EL (cell line): ENCODE measurements at regions not wholly inside any gene's neighbourhood (a gene's known extent, or its start where the extent isn't known, plus 50 kb on each side); places are given as distances from the start of the nearest gene placed in this dataset.
"Not testable (repeated sequence)": the region's sequence is repeated elsewhere in the genome, so short reads cannot be mapped to it uniquely, and the experiment has no call there.

Source experiments
- DNase-seq: peaks from one replicate; pipeline ENCODE4 v3.0.0-alpha.2; 2016

DNA sequence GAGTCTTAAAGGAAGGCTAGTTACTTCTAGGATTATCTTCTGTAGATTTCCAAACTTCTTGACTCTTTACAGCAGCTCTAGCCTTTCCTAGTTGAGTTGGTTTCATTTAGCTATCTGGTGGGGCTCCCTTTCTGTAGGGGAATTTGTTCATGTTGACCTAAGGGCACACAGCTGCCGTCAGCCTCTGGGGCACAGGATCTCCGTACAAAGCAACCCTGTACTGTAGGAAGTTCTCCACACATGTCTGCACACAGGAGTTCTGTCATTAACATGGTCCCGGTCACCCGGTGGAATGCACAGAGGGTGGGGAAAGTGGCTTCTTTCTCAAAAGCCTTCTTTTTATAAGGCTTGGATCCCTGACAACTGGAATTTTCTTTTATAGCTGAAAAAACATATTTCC, 88.7 kb upstream of the TNIK start:
- peak; percentile 15 for DNase-seq

DNA sequence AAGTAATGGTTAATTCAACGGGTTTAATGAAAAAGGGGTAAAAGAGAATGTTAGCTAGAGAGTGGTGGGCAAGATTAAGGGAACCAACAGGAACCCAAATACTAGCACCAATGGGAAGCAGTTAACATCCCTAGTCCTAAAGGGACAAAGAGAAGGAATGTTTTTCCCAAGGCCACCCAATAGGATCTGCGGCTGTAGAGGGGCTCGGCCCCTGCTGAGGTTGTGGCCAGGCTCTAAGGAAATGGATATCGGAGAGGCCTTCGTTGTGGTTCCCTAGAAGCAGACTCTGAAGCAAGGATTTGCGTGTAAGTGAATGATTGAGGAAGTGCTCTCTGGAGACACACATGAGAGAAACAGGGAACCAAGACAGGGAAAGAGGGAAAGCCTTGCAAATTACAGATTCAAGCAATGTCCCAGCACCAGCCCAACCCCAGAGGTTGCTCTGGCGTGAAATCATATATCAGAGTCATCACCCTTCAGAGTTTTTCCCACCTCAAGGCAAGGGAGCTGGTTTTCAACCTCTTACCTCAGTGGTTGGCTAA, 83.6 kb upstream of the TNIK start:
- DNase-seq, result no peak

DNA sequence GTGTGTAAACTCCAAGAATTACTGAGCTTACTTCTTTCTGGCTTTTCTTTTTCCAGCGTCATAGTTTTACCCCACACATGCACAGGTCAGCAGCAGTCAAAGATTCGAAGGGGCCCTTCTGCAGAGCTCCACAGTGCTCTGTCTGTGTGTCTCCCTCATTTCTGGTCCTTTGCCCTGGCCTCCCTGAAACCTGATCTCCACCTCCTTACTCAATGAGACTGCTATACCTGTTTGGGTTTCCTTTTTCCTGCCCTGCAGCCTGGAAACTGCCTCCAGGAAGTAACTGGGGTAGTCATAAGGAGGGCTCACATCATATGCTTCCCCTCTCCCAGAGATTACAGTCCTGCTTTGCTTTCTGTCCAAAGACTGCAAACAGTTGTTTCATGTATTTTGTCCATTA, 82.8 kb upstream of the TNIK start:
- DNase-seq, result no peak

DNA sequence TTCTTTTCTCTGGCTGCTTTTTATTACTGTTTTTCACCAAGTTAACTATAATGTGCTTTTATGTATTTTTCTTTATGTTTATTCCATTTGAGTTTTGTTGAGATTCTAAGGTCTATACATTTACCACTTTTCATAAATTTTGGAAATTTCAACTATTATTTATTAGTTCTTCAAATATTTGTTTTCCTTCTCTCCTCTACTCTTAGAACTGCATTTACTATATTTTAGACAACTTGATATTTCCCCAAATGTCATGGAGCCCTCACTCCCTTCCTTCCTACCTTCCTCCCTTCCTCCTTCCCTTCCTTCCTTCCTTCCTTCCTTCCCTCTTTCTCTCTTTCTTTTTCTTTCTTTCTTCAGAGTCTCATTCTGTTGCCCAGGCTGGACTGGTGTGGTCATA, 81.4 kb upstream of the TNIK start:
- no peak for DNase-seq

DNA sequence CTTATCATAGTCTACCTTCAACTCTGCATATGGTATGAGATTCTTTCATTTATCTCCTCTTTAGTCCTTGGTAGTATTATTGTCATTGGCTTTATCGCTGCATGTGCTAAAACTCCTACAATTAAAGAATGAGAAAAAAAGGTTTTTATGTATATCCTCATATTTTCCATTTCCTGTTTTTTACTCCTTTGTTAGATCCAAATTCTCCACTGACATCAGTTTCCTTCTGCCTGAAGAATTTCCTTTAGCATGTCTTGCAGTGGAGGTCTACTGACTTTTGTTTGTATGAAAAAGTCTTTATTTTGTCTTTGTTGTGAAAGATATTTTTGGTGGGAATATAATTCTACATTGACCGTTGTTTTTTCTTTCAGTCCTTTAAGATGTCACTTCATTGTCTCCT, 81.0 kb upstream of the TNIK start:
- no peak for DNase-seq

DNA sequence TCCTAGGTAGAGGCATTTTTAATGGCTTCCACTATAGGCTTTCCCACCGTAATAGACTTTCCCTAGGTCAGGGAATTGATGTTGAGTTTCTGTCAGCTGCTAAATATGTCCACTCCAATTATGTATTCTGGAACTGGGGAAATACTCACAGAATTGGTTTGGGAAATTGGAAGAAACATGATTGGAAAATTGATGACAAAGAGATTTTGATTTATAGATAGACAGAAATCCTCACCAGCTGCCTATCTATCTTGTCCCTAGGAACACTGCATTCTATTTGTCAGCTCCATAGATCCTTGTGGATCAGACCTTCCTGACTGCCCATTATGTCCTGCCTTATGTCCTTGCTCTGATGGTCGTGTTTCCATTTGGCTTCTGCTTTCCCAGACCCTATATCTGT, 75.6 kb upstream of the TNIK start:
- no peak for DNase-seq

DNA sequence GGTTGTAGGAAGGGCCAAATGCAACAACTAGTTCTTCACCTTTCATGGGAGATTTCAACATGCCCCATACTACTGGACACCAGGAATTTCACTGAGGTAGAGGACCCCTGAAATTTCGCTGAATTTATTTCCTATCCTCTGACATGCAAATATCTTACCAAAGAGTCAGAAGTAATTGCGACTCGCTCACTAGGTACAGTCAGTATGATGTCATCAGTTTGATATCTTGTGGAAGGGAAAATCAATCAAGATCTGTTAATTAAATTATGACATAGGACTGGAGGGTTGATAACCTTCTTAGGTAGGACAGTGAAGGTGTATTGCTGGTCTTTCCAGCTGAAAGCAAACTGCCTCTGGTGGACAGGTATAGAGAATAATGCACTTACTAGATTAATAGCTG, 74.9 kb upstream of the TNIK start:
- no peak for DNase-seq

DNA sequence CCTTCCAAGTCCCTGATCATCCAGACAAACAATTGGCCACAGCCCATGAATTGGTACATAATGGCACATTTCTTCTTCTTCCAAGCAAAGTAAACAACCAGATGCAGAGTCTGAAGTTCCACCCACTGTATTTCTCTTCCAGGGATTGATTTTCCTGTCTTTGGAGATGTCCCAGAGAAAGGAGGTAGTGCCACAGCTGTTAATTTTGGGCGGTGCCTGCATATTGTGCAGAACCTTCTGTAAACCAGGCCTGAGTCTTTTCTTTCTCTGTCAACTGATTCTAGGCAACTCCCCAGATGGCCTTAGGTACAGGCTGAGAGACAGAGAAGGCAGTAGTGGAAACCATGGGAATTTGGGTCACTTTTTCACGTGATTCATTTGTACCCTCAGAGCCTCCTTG, 73.5 kb upstream of the TNIK start:
- DNase-seq, result no peak

DNA sequence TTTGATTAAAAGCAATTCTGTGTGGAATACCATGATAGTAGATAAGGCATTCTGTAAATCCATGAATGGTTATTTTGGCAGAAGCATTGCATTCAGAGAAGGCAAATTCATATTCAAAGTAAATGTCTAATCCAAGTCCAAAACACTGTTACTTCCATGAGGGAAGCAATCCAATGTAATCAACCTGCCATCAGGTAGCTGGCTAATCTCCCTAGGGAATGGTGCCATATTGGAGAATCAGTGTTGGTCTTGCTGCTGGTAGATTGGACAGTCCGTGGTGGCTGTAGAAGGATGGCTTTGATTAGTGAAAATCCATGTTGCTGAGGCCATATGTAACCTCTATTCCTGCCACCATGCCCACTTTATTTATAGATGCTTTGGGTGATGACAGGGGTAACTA, 72.1 kb upstream of the TNIK start:
- no peak for DNase-seq

DNA sequence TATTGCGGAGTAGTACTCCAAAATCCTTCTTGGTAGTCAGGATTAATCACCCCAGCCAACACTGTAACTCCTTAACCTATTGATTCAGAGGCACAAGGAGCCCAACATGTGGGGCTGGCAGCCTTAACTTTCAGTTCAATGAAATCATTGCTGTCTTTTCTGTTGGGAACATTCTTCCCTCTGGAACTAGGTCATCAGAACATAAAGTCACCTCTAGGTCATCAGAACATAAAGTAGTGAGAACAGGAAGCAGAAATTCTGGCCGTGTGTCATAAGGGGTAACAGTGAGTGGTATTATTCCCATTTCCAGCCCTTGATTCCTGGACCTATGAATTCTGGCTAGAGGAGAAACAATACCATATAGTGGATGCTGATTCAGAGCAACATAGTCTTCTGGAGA, 71.5 kb upstream of the TNIK start:
- no peak for DNase-seq

DNA sequence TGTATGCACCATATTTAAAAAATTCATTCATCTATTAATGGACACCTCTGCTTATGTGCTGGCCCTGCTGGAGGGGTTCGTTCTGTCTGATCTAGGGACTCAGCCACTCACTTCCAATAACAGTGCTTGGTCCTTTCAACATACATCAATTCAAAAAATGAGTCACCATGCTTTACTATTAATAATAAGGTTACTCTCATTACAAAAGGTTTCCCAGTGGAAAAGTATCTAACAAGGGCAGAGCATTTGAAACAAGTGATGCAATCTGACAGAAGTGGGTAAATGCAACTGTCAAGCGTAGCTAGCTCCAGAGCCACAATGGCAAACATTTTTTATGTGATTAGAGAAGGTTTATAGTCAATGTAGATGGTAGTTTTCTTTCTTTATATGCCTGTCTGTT, 67.9 kb upstream of the TNIK start:
- no peak for DNase-seq

DNA sequence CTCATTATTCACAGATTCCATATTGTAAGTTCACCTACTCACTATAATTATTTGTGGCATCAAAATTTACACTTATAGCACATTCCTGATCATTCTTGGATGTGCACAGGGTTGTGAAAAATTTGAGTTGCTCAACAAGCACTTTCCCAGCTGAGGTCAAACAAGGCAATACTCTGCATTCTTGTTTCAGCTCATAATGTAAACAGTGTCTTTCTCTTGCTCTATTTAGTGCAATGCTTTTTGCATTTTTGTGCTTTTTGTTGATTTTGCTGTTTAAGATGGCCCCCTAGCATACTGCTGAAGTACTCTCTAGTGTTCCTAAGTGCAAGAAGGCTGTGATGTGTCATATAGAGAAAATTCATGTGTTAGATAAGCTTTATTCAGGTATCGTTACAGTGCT, 66.7 kb upstream of the TNIK start:
- DNase-seq, result peak; percentile 73

DNA sequence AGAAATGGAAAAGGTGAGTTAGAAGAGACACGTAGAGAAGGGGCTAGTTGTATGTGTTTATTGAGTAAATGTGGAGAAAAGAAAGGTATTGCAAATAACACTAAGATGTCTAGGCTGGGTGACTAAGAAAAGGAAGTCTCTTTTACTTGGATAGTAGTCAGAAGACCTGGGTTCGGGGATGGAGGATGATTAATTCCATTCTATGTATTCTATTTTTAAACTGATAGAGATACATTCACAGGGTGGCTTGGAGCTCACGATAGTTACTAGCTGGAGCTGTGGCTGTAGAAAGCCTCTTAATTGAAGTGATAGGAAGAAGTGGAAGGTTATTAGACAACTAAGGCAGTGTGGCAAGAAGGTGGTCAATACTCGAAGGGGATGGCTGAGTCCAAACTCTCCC, 65.9 kb upstream of the TNIK start:
- DNase-seq, result peak; percentile 41

DNA sequence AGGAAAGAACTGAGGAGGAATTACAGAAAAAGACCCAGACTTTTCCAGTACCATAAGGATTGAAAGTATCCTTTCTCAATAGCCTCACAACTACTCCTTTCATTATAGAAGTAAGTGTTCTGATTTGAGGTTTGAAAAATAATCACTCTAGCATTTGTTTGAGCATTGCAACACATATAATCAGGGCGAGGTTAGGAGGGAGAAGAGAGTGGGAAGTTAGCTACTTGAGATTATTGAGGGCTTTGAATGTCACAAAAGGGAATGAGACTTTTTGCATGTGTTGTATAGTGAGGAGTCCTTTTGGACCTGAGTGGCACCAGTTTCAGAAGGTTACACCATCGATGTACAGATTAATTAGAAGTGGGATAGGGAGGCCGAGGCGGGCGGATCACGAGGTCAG, 65.2 kb upstream of the TNIK start:
- DNase-seq, result no peak

DNA sequence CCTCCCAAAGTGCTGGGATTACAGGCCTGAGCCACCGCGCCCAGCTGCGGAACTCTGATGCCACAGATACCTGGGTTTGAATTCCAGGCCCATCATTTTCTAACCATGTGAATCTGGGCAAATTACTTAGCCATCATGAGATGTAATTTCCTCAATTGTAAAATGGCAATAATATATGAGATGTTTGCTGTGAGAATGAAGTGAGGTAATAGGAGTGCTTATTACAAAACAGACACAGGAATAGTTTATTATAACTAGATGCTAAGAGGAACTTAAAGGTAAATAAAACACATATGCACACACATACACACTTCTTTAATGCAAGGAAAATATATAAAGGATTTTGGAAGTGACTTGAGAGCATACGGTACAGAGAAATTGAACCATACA, 64.7 kb upstream of the TNIK start:
- DNase-seq, result no peak

DNA sequence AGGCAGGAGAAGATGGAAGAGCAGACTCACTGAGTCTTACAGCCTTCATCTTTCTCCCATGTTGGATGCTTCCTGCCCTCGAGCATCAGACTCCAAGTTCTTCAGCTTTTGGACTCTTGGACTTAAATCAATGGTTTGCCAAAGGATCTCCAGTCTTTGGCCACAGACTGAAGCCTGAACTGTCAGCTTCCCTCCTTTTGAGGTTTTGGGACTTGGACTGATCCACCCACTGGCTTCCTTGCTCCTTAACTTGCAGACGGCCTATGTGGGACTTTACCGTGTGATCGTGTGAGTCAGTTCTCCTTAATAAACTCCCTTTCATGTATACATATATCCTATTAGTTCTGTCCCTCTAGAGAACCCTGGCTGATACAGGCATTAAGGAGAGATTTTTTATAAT, 62.4 kb upstream of the TNIK start:
- DNase-seq, result no peak

DNA sequence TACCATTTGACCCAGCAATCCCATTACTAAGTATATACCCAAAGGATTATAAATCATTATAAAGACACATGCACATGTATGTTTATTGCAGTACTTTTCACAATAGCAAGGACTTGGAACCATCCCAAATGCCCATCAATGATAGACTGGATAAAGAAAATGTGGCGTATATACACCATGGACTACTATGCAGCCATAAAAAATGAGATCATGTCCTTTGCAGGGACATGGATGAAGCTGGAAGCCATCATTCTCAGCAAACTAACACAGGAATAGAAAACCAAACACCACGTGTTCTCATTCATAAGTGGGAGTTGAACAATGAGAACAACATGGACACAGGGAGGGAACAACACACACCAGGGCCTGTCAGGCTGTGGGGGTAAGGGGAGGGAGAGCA, 59.2 kb upstream of the TNIK start:
- not testable (repeated sequence) for DNase-seq

DNA sequence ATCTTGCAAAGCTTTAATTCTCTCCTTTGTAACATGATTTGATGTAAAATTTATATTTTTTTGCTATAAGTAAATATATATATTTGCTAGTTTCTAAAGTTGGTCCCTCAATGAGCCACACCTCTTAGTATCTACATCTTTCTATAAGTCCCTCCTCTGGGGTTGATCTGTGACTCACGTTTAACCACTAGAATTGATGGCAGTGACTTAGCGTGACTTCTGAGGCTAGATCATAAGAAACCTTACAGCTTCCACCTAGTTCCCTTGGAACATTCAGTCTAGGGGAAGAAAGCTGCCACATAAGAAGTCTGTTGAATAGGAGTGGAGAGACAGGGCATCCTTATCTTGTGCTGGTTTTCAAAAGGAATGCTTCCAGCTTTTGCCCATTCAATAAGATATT, 56.6 kb upstream of the TNIK start:
- no peak for DNase-seq

DNA sequence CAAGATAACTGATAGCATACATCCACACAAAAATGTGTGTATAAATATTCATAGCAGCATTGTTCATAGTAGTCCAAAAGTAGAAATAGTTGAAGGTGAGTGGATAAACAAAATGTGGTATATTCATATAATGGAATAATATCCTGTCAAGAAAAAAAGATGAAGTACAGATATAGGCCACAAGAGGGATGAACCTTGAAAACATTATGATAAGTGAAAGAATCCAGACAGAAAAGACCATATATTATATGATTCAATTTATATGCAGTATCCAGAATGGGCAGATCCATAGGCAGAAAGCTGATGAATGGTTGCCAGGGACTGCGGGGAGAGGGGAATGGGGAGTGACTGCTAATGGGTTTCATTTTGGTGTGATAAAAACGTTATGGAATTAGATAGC, 54.3 kb upstream of the TNIK start:
- no peak for DNase-seq

DNA sequence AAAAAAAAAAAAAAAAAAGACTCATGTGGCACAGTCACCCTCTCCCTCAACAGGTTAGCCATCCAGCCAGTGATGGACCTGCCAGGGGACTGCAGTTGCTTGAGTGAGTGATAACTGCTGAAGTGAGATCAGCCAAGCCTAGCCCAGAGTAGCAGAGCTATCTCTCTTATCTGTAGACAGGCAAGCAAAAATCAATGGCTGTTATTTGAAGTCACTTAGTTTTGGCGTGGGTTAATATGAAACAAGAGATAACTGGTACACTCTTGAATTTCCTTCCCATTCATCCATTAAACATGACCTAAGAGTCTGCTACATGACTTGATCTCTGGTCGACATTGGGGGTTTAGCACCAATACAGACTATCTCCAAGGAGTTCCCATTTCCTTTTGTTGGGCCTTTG, 51.2 kb upstream of the TNIK start:
- DNase-seq, result no peak
